PC-3 (cell line): ENCODE measurements at regions not wholly inside any gene's neighbourhood (a gene's known extent, or its start where the extent isn't known, plus 50 kb on each side); places are given as distances from the start of the nearest gene placed in this dataset.

Experiments
- CTCF ChIP-seq: fragments of 300-600 bp; sonication (generic); conservative IDR thresholded peaks from 2 replicates; pipeline ENCODE4 v1.5.1; 2017; ENCODE audit warnings: antibody characterized with exemption, low read depth, mild to moderate bottlenecking, low read length
- EZH2 ChIP-seq: fragments of 300-600 bp; sonication (generic); IDR thresholded peaks from one replicate; pipeline ENCODE4 v1.6.1; 2017; ENCODE audit warnings: antibody characterized with exemption, mild to moderate bottlenecking, low read length; ENCODE audit not compliant: unreplicated experiment
- EZH2phosphoT487 ChIP-seq: fragments of 300-600 bp; sonication (generic); IDR thresholded peaks from 2 replicates; pipeline ENCODE4 v1.6.1; 2018; ENCODE audit warnings: mild to moderate bottlenecking, antibody characterized with exemption, low read length, borderline replicate concordance

- TF ChIP-seq CTCF (no peak), EZH2 (no peak), EZH2phosphoT487 (no peak)
Observed at GRCh38 chr7:49432254-49432653, 341.2 kb upstream of the VWC2 start.
